ENCODE measurements at regions not wholly inside any gene's neighbourhood (a gene's known extent, or its start where the extent isn't known, plus 50 kb on each side); places are given as distances from the start of the nearest gene placed in this dataset.
A peak's percentile ranks its signal among the peaks of the same experiment; 100 is the strongest.

- POLR2A ChIA-PET = no interaction called here
- H3K9me2 ChIP-seq = no peaks in the 10 kb centered on the region
- no peak overlapping the region for H3K9ac ChIP-seq
- H3F3A ChIP-seq (replicated peaks; ENCODE audit: insufficient read depth) = no peaks in the 10 kb centered on the region
- no peak overlapping the region for H3K4me3 ChIP-seq (ENCODE audit: low read depth in 2 of 2, low read length in 1 of 2)
- no peak overlapping the region for H3K4me2 ChIP-seq
- H3K27me3 ChIP-seq (ENCODE audit: insufficient read depth) = no peaks in the 10 kb centered on the region
- H3K4me1 ChIP-seq (ENCODE audit: control insufficient read depth in 1 of 2, insufficient read depth in 2 of 2, low read depth in 1 of 2, low read length in 1 of 2) = no peaks in the 10 kb centered on the region
- H2AFZ ChIP-seq (ENCODE audit: low read depth) = no peak overlapping the region
- DNase-seq = no peak
- TF ChIP-seq FOXM1 (IDR thresholded peaks at IDR 0.05; ENCODE audit: low read depth) (no peak), EP300 (IDR thresholded peaks at IDR 0.05; ENCODE audit: borderline replicate concordance in 1 of 2, low read depth in 1 of 2, low read length in 1 of 2) (no peak), USF2 (IDR thresholded peaks at IDR 0.05; ENCODE audit: borderline replicate concordance, low read depth, low read length) (no peak)
- H3K27ac ChIP-seq (ENCODE audit: low read depth in 2 of 2, low read length in 1 of 2) = no peak overlapping the region
- CTCF ChIA-PET = no interaction called here
- WGBS (ENCODE audit: low lambda C conversion rate) = 0% methylated on average over 1 of the region's 1 CpG
- no peaks in the 10 kb centered on the region for H3K36me3 ChIP-seq (replicated peaks in 1 of 2; ENCODE audit: control insufficient read depth in 1 of 2, insufficient read depth in 2 of 2, low read length in 1 of 2)
- H4K20me1 ChIP-seq (ENCODE audit: insufficient read depth) = no peaks in the 10 kb centered on the region
- no peaks in the 10 kb centered on the region for H3K9me3 ChIP-seq
- no peaks in the 10 kb centered on the region for H3K79me2 ChIP-seq (ENCODE audit: insufficient read depth)
Measured at GRCh38 chr6:117818449-117818848, 88.6 kb upstream of the SLC35F1 start.

- Histone ChIP-seq H3K27ac (ENCODE audit: low read depth in 2 of 2, low read length in 1 of 2) (no peak overlapping the region), H3K36me3 (replicated peaks in 1 of 2; ENCODE audit: control insufficient read depth in 1 of 2, insufficient read depth in 2 of 2, low read length in 1 of 2) (no peaks in the 10 kb centered on the region), H3K4me2 (peak overlapping the region; percentile 63; the same call in 1 of the 2 replicates), H3K4me3 (ENCODE audit: low read depth in 2 of 2, low read length in 1 of 2) (peak overlapping the region; percentile 52 to 57), H3K27me3 (ENCODE audit: insufficient read depth) (no peaks in the 10 kb centered on the region), H2AFZ (ENCODE audit: low read depth) (peak overlapping the region; percentile 68; the same call in 1 of the 2 replicates), H4K20me1 (ENCODE audit: insufficient read depth) (no peaks in the 10 kb centered on the region), H3K9ac (no peak overlapping the region), H3K9me3 (no peaks in the 10 kb centered on the region; the same call in 1 of the 2 replicates), H3F3A (replicated peaks; ENCODE audit: insufficient read depth) (no peaks in the 10 kb centered on the region), H3K4me1 (ENCODE audit: control insufficient read depth in 1 of 2, insufficient read depth in 2 of 2, low read depth in 1 of 2, low read length in 1 of 2) (no peaks in the 10 kb centered on the region), H3K9me2 (no peaks in the 10 kb centered on the region), H3K79me2 (ENCODE audit: insufficient read depth) (no peaks in the 10 kb centered on the region)
- TF ChIP-seq IRF3 (IDR thresholded peaks at IDR 0.05; ENCODE audit: low read depth, low read length) (no peak), RAD21 (IDR thresholded peaks at IDR 0.05; ENCODE audit: low read length) (peak; percentile 57), RXRA (IDR thresholded peaks at IDR 0.05; ENCODE audit: borderline replicate concordance, low read depth) (no peak), ELF1 (IDR thresholded peaks at IDR 0.05) (no peak), SMC3 (IDR thresholded peaks at IDR 0.05; ENCODE audit: low read depth, low read length) (peak; percentile 38), JUND (IDR thresholded peaks at IDR 0.05) (no peak), CTCF (IDR thresholded peaks at IDR 0.05) (peak; percentile 51), RFX5 (IDR thresholded peaks at IDR 0.05; ENCODE audit: low read length) (no peak)
- 0% methylated on average over 8 of the region's 8 CpGs for WGBS (ENCODE audit: low lambda C conversion rate)
- ChIA-PET POLR2A (no interaction called here), CTCF (interaction anchor here (1.1 to 1.2 kb wide), 3 partner anchors 78 to 484 kb away, joined by 3 to 7 read pairs (median 4); partner anchors contain the start of gene SLC35F1)
- peak; percentile 27 for DNase-seq
Measured at GRCh38 chr6:117829594-117830319, 77.3 kb upstream of the SLC35F1 start.
